GM18511 (cell line): ENCODE measurements at regions not wholly inside any gene's neighbourhood (a gene's known extent, or its start where the extent isn't known, plus 50 kb on each side); places are given as distances from the start of the nearest gene placed in this dataset.
"Not testable (repeated sequence)": the region's sequence is repeated elsewhere in the genome, so short reads cannot be mapped to it uniquely, and the experiment has no call there.

Source experiments
- ATAC-seq: cut with Tn5 transposase; IDR thresholded peaks from one replicate; pipeline ENCODE4 v1.9.1; 2021; ENCODE audit warnings: mild to moderate bottlenecking, moderate library complexity; ENCODE audit not compliant: unreplicated experiment

- ATAC-seq: no peak
Observed at GRCh38 chr6:6724539-6725467, 136.3 kb downstream of the LY86 start.

- ATAC-seq: no peak
Observed at GRCh38 chr6:6725468-6726209, 137.1 kb downstream of the LY86 start.

GRCh38 chr6:6728169-6728941 is 139.8 kb downstream of the LY86 start:
- ATAC-seq: no peak

- ATAC-seq: no peak
Observed at GRCh38 chr6:6729971-6730370, 141.5 kb downstream of the LY86 start.

- no peak for ATAC-seq
Observed at GRCh38 chr6:6730831-6731230, 142.3 kb downstream of the LY86 start.

- no peak for ATAC-seq
Observed at GRCh38 chr6:6734479-6735465, 146.3 kb downstream of the LY86 start.

- no peak for ATAC-seq
Observed at GRCh38 chr6:6736791-6737654, 148.5 kb downstream of the LY86 start.

- ATAC-seq: no peak
Observed at GRCh38 chr6:6737671-6738070, 149.2 kb downstream of the LY86 start.

GRCh38 chr6:6738108-6738507 is 149.6 kb downstream of the LY86 start:
- ATAC-seq: no peak

GRCh38 chr6:6738922-6739716 is 150.6 kb downstream of the LY86 start:
- ATAC-seq: no peak

GRCh38 chr6:6740595-6740994 is 152.1 kb downstream of the LY86 start:
- no peak for ATAC-seq

- ATAC-seq: no peak
Observed at GRCh38 chr6:6741264-6741663, 152.7 kb downstream of the LY86 start.

- no peak for ATAC-seq
Observed at GRCh38 chr6:6742535-6742934, 154.0 kb downstream of the LY86 start.

GRCh38 chr6:6744551-6744950 is 156.0 kb downstream of the LY86 start:
- ATAC-seq: no peak

GRCh38 chr6:6745637-6746332 is 157.3 kb downstream of the LY86 start:
- not testable (repeated sequence) for ATAC-seq

GRCh38 chr6:6746333-6746969 is 157.9 kb downstream of the LY86 start:
- peak; percentile 52 for ATAC-seq

GRCh38 chr6:6746970-6747338 is 158.4 kb downstream of the LY86 start:
- no peak for ATAC-seq
